ENCODE measurements at regions not wholly inside any gene's neighbourhood (a gene's known extent, or its start where the extent isn't known, plus 50 kb on each side); places are given as distances from the start of the nearest gene placed in this dataset.

- H3K27ac Mint-ChIP-seq (ENCODE audit: unreplicated experiment), result no peak overlapping the region
- peaks cover 4% of the 10 kb centered on the region for H3K9me3 Mint-ChIP-seq (ENCODE audit: unreplicated experiment)
- TF ChIP-seq CTCF (IDR thresholded peaks at IDR 0.05; ENCODE audit: insufficient read depth, low read depth, low read length) (no peak), EZH2 (IDR thresholded peaks at IDR 0.05; ENCODE audit: insufficient read depth, low read length) (no peak)
- H4K20me1 ChIP-seq (ENCODE audit: insufficient read depth, low read length), result no peaks in the 10 kb centered on the region
- no peak overlapping the region for H2AFZ ChIP-seq (ENCODE audit: low read depth, low read length)
- peaks cover 12% of the 10 kb centered on the region for H3K4me1 ChIP-seq (ENCODE audit: insufficient read depth, low read length)
- FAIRE-seq, result no peak
- H3K4me3 Mint-ChIP-seq (ENCODE audit: unreplicated experiment), result no peak overlapping the region
- H3K9ac ChIP-seq (ENCODE audit: low read length), result no peak overlapping the region
- H3K79me2 ChIP-seq (ENCODE audit: insufficient read depth, low read length), result no peaks in the 10 kb centered on the region
- no peaks in the 10 kb centered on the region for H3K9me3 ChIP-seq (ENCODE audit: insufficient read depth, low read depth, low read length)
- H3K27me3 Mint-ChIP-seq (ENCODE audit: low read depth, unreplicated experiment), result peaks cover 3% of the 10 kb centered on the region
- H3K27ac ChIP-seq (ENCODE audit: low read depth, low read length), result no peak overlapping the region
- no peaks in the 10 kb centered on the region for H3K36me3 Mint-ChIP-seq (ENCODE audit: low read depth, unreplicated experiment)
- no peak overlapping the region for H3K4me3 ChIP-seq (ENCODE audit: insufficient read depth, low read depth, low read length)
- no peak overlapping the region for H3K4me2 ChIP-seq (ENCODE audit: low read length)
- H3K4me1 Mint-ChIP-seq (ENCODE audit: low read depth, unreplicated experiment), result peaks cover 10% of the 10 kb centered on the region
- no peaks in the 10 kb centered on the region for H3K36me3 ChIP-seq (ENCODE audit: insufficient read depth, low read length)
- no peaks in the 10 kb centered on the region for H3K27me3 ChIP-seq (ENCODE audit: insufficient read depth, low read length)
- DNase-seq (ENCODE audit: low read depth), result peak; percentile 20
These were observed 236.3 kb downstream of the BAMBI start for GRCh38 chr10:28913436-28914237.

- Histone ChIP-seq H2AFZ (ENCODE audit: low read depth, low read length) (no peak overlapping the region), H3K79me2 (ENCODE audit: insufficient read depth, low read length) (no peaks in the 10 kb centered on the region), H3K36me3 (ENCODE audit: insufficient read depth, low read length) (no peaks in the 10 kb centered on the region), H3K4me3 (ENCODE audit: insufficient read depth, low read depth, low read length) (no peak overlapping the region), H3K9me3 (ENCODE audit: insufficient read depth, low read depth, low read length) (no peaks in the 10 kb centered on the region), H3K4me2 (ENCODE audit: low read length) (no peak overlapping the region), H3K9ac (ENCODE audit: low read length) (no peak overlapping the region), H3K27ac (ENCODE audit: low read depth, low read length) (no peak overlapping the region), H3K4me1 (ENCODE audit: insufficient read depth, low read length) (peaks cover 12% of the 10 kb centered on the region), H4K20me1 (ENCODE audit: insufficient read depth, low read length) (no peaks in the 10 kb centered on the region), H3K27me3 (ENCODE audit: insufficient read depth, low read length) (no peaks in the 10 kb centered on the region)
- no peak overlapping the region for H3K27ac Mint-ChIP-seq (ENCODE audit: unreplicated experiment)
- no peaks in the 10 kb centered on the region for H3K36me3 Mint-ChIP-seq (ENCODE audit: low read depth, unreplicated experiment)
- H3K9me3 Mint-ChIP-seq (ENCODE audit: unreplicated experiment), result peaks cover 4% of the 10 kb centered on the region
- no peak for FAIRE-seq
- no peak for DNase-seq (ENCODE audit: low read depth)
- no peak for TF ChIP-seq CTCF (IDR thresholded peaks at IDR 0.05; ENCODE audit: insufficient read depth, low read depth, low read length)
- TF ChIP-seq EZH2 (IDR thresholded peaks at IDR 0.05; ENCODE audit: insufficient read depth, low read length), result no peak
- peaks cover 10% of the 10 kb centered on the region for H3K4me1 Mint-ChIP-seq (ENCODE audit: low read depth, unreplicated experiment)
- H3K27me3 Mint-ChIP-seq (ENCODE audit: low read depth, unreplicated experiment), result peaks cover 3% of the 10 kb centered on the region
- H3K4me3 Mint-ChIP-seq (ENCODE audit: unreplicated experiment), result no peak overlapping the region
These were observed 237.4 kb downstream of the BAMBI start for GRCh38 chr10:28914701-28915100.

- H4K20me1 ChIP-seq (ENCODE audit: insufficient read depth, low read length), result no peaks in the 10 kb centered on the region
- no peak overlapping the region for H3K27ac ChIP-seq (ENCODE audit: low read depth, low read length)
- Mint-ChIP-seq H3K36me3 (ENCODE audit: low read depth, unreplicated experiment) (no peaks in the 10 kb centered on the region), H3K4me3 (ENCODE audit: unreplicated experiment) (no peak overlapping the region), H3K27ac (ENCODE audit: unreplicated experiment) (no peak overlapping the region), H3K4me1 (ENCODE audit: low read depth, unreplicated experiment) (peaks cover 10% of the 10 kb centered on the region), H3K27me3 (ENCODE audit: low read depth, unreplicated experiment) (peaks cover 3% of the 10 kb centered on the region), H3K9me3 (ENCODE audit: unreplicated experiment) (peaks cover 4% of the 10 kb centered on the region)
- H3K79me2 ChIP-seq (ENCODE audit: insufficient read depth, low read length), result no peaks in the 10 kb centered on the region
- H3K9me3 ChIP-seq (ENCODE audit: insufficient read depth, low read depth, low read length), result no peaks in the 10 kb centered on the region
- H3K4me3 ChIP-seq (ENCODE audit: insufficient read depth, low read depth, low read length), result no peak overlapping the region
- TF ChIP-seq CTCF (IDR thresholded peaks at IDR 0.05; ENCODE audit: insufficient read depth, low read depth, low read length) (no peak), EZH2 (IDR thresholded peaks at IDR 0.05; ENCODE audit: insufficient read depth, low read length) (no peak)
- no peak overlapping the region for H3K4me2 ChIP-seq (ENCODE audit: low read length)
- peaks cover 4% of the 10 kb centered on the region for H3K4me1 ChIP-seq (ENCODE audit: insufficient read depth, low read length)
- H3K9ac ChIP-seq (ENCODE audit: low read length), result no peak overlapping the region
- DNase-seq (ENCODE audit: low read depth) (no peak), FAIRE-seq (no peak)
- H2AFZ ChIP-seq (ENCODE audit: low read depth, low read length), result no peak overlapping the region
- no peaks in the 10 kb centered on the region for H3K36me3 ChIP-seq (ENCODE audit: insufficient read depth, low read length)
- no peaks in the 10 kb centered on the region for H3K27me3 ChIP-seq (ENCODE audit: insufficient read depth, low read length)
These were observed 238.8 kb downstream of the BAMBI start for GRCh38 chr10:28915989-28916588.
